ENCODE measurements at regions not wholly inside any gene's neighbourhood (a gene's known extent, or its start where the extent isn't known, plus 50 kb on each side); places are given as distances from the start of the nearest gene placed in this dataset.

DNA sequence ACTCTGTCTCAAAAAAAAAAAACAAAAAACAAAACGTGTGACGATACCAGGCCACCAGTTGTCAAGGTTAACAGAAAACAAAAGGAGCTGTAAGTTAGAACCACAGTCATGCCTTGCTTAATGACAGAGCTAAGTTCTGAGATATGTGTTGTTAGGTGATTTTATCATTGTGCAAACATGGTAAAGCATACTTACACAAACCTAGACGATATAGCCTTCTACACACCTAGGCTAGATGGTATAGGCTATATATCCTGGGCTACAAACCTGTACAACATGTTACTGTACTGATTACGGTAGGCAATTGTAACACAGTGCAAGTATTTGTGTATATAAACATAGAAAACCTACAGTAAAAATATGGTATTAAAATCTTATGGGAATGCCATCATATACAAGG, 564.2 kb downstream of the HTR7 start:
- TF ChIP-seq CTCF (IDR thresholded peaks at IDR 0.05) (no peak), POLR2A (IDR thresholded peaks at IDR 0.05) (no peak)
